ENCODE measurements at regions not wholly inside any gene's neighbourhood (a gene's known extent, or its start where the extent isn't known, plus 50 kb on each side); places are given as distances from the start of the nearest gene placed in this dataset.

DNA sequence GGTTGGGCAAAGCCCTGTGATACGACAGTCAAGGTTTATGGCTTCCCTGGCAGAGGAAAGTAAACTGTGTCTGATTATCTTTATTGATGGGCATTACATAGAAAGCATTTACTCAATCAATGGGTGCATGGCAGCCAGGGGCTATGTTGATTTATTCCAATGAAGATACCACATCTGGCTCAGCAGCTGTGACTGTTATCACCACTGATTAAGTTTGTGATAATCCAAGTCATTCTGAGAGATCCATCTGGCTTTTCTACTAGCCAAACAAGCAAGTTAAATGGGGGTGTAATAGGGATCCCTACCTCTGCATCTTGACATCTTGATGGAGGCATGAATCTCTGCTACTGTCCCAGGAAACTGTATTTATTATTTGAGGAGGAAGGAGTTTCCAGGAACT, 86.7 kb downstream of the KLF6 start:
- Histone ChIP-seq H4K20me1 (replicated peaks; ENCODE audit: control insufficient read depth, extremely low read depth, insufficient read depth, low read length) (no peaks in the 10 kb centered on the region), H3K27ac (ENCODE audit: insufficient read depth, low read depth, low read length) (no peak overlapping the region), H3K79me2 (ENCODE audit: control insufficient read depth, insufficient read depth, low read length) (no peaks in the 10 kb centered on the region), H3K27me3 (ENCODE audit: control insufficient read depth in 2 of 2, insufficient read depth in 2 of 2, low read length in 2 of 2) (peaks cover 6 to 9% of the 10 kb centered on the region in 2 experiments), H3K9ac (replicated peaks; ENCODE audit: extremely low read depth, insufficient read depth, low read length) (no peak overlapping the region), H3K4me2 (ENCODE audit: insufficient read depth, low read length) (no peak overlapping the region), H3K4me3 (replicated peaks in 1 of 3; ENCODE audit: insufficient read depth in 1 of 3, low read depth in 1 of 3, low read length in 3 of 3) (no peak overlapping the region), H3K9me3 (replicated peaks; ENCODE audit: control insufficient read depth, insufficient read depth, low read length) (no peaks in the 10 kb centered on the region), H3K4me1 (ENCODE audit: control insufficient read depth, extremely low read depth, insufficient read depth, low read length) (no peaks in the 10 kb centered on the region), H2AFZ (ENCODE audit: low read depth, low read length) (no peak overlapping the region), H3K36me3 (ENCODE audit: control insufficient read depth in 2 of 2, extremely low read depth in 1 of 2, insufficient read depth in 2 of 2, low read length in 2 of 2) (no peaks in the 10 kb centered on the region), H3K9me1 (replicated peaks; ENCODE audit: control insufficient read depth, extremely low read depth, insufficient read depth, low read length) (no peaks in the 10 kb centered on the region)
- no peak for DNase-seq (ENCODE audit: low read depth, low spot score)
- TF ChIP-seq POLR2AphosphoS5 (IDR thresholded peaks at IDR 0.05; ENCODE audit: insufficient read depth, low read depth, low read length) (no peak), GATA2 (IDR thresholded peaks at IDR 0.05; ENCODE audit: insufficient read depth, insufficient read length, low read depth, low read length) (no peak), MAX (IDR thresholded peaks at IDR 0.05; ENCODE audit: insufficient read depth, insufficient read length) (no peak), JUN (IDR thresholded peaks at IDR 0.05; ENCODE audit: borderline replicate concordance, insufficient read depth, insufficient read length, low read depth) (no peak), POLR2A (IDR thresholded peaks at IDR 0.05; ENCODE audit: low read depth, low read length) (no peak), EZH2 (IDR thresholded peaks at IDR 0.05; ENCODE audit: borderline replicate concordance, low read depth, low read length, severe bottlenecking) (no peak), CTCF (IDR thresholded peaks at IDR 0.05; ENCODE audit: extremely low read depth in 1 of 2, insufficient read depth in 1 of 2, low read depth in 1 of 2, low read length in 2 of 2) (no peak), FOS (IDR thresholded peaks at IDR 0.05; ENCODE audit: borderline replicate concordance, insufficient read depth, low read length) (no peak)
- CTCF ChIA-PET, result no interaction called here
- no TSS peak for BruUV-seq (replicated peaks)
- POLR2A ChIA-PET, result no interaction called here
- no peak for FAIRE-seq
- dilution Hi-C loops (cut with MboI; ENCODE audit: extremely low pct_ligation_motif_present, low sequenced_read_pairs), result no loop called here
- intact Hi-C loops (cut with micrococcal nuclease), result no loop called here
